ENCODE measurements at regions not wholly inside any gene's neighbourhood (a gene's known extent, or its start where the extent isn't known, plus 50 kb on each side); places are given as distances from the start of the nearest gene placed in this dataset.

GRCh38 chr6:121597654-121598053 lies 162.2 kb downstream of the GJA1 start:
- TF ChIP-seq CTCF (IDR thresholded peaks at IDR 0.05 in 2 of 3, conservative IDR thresholded peaks at IDR 0.05 in 1 of 3; ENCODE audit: control insufficient read depth in 2 of 3, extremely low read depth in 1 of 3, insufficient read depth in 1 of 3, low read depth in 3 of 3, low read length in 3 of 3) (no peak), NRF1 (conservative IDR thresholded peaks at IDR 0.05; ENCODE audit: low read depth, low read length) (no peak)

Data from GM12878 (cell line).